ENCODE measurements at regions not wholly inside any gene's neighbourhood (a gene's known extent, or its start where the extent isn't known, plus 50 kb on each side); places are given as distances from the start of the nearest gene placed in this dataset.

GRCh38 chr12:88409257-88409656, 171.0 kb downstream of the KITLG start:
- no peak overlapping the region for H3K9ac ChIP-seq (ENCODE audit: low read depth in 1 of 2, low read length in 2 of 2)
- H3K36me3 ChIP-seq (ENCODE audit: control insufficient read depth in 2 of 2, insufficient read depth in 2 of 2, low read length in 2 of 2): no peaks in the 10 kb centered on the region
- no peaks in the 10 kb centered on the region for H3K4me1 ChIP-seq (ENCODE audit: control insufficient read depth in 2 of 2, insufficient read depth in 2 of 2, low read length in 2 of 2)
- H3K9me3 ChIP-seq (ENCODE audit: control insufficient read depth in 2 of 2, low read length in 2 of 2): no peaks in the 10 kb centered on the region
- H3K27me3 ChIP-seq (ENCODE audit: control insufficient read depth in 2 of 2, insufficient read depth in 2 of 2, low read length in 2 of 2): no peaks in the 10 kb centered on the region
- H3K27ac ChIP-seq (ENCODE audit: low read depth in 2 of 2, low read length in 2 of 2): no peak overlapping the region
- no peak overlapping the region for H3K4me3 ChIP-seq (ENCODE audit: low read length in 2 of 2)

- H3K9ac ChIP-seq (ENCODE audit: low read depth in 1 of 2, low read length in 2 of 2): no peak overlapping the region
- no peaks in the 10 kb centered on the region for H3K27me3 ChIP-seq (ENCODE audit: control insufficient read depth in 2 of 2, insufficient read depth in 2 of 2, low read length in 2 of 2)
- H3K27ac ChIP-seq (ENCODE audit: low read depth in 2 of 2, low read length in 2 of 2): no peak overlapping the region
Observed at GRCh38 chr12:88411689-88412088, 168.6 kb downstream of the KITLG start.

DNA sequence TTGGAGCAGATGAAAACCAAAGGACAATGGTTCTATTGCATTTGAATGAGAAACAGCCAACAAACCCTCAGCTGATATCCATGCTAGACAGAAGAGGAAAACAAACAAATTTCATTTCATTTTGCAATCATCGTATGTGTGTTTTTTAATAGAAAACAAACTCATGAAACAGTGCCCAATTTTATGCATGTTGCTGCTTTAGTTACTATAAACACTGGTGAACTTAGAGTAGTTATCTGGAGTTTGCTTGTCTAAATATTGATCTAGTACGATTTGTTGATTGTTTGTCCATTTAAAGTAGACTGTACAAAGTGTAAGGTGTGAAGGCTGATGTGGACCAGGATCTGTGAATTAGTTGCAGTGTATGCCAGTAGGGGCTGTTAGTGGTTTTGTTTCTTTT, 166.6 kb downstream of the KITLG start:
- no peaks in the 10 kb centered on the region for H3K9me3 ChIP-seq (ENCODE audit: control insufficient read depth in 2 of 2, low read length in 2 of 2)
- H3K27ac ChIP-seq (ENCODE audit: low read depth in 2 of 2, low read length in 2 of 2): no peak overlapping the region
- H3K9ac ChIP-seq (ENCODE audit: low read depth in 1 of 2, low read length in 2 of 2): no peak overlapping the region
- H3K4me1 ChIP-seq (ENCODE audit: control insufficient read depth in 2 of 2, insufficient read depth in 2 of 2, low read length in 2 of 2): no peaks in the 10 kb centered on the region
- no peak overlapping the region for H3K4me3 ChIP-seq (ENCODE audit: low read length in 2 of 2)
- no peaks in the 10 kb centered on the region for H3K27me3 ChIP-seq (ENCODE audit: control insufficient read depth in 2 of 2, insufficient read depth in 2 of 2, low read length in 2 of 2)
- no peaks in the 10 kb centered on the region for H3K36me3 ChIP-seq (ENCODE audit: control insufficient read depth in 2 of 2, insufficient read depth in 2 of 2, low read length in 2 of 2)

More at GRCh38 chr12:88411689-88412088, 168.6 kb downstream of the KITLG start:
- Histone ChIP-seq H3K36me3 (ENCODE audit: control insufficient read depth in 2 of 2, insufficient read depth in 2 of 2, low read length in 2 of 2) (no peaks in the 10 kb centered on the region), H3K4me1 (ENCODE audit: control insufficient read depth in 2 of 2, insufficient read depth in 2 of 2, low read length in 2 of 2) (no peaks in the 10 kb centered on the region), H3K9me3 (ENCODE audit: control insufficient read depth in 2 of 2, low read length in 2 of 2) (no peaks in the 10 kb centered on the region), H3K4me3 (ENCODE audit: low read length in 2 of 2) (no peak overlapping the region)

DNA sequence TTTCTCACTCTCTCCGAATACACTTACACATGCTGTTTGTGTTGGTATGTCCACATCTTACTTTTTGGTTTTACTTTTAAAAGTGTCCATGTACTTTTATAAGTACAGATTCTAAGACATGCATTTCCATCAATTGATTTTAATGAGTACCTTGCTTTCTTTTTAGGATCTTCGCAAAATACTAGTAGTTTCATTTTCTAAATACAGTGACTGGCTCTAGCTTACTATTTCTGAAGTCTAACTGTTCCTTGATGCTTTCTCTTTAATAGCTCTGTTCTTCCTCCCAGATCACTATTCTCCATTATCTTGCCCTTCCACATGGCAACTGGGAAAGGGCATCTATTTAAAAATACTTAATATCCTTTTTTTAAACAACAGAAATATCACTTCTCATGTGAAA, 164.1 kb downstream of the KITLG start:
- H3K27me3 ChIP-seq (ENCODE audit: control insufficient read depth in 2 of 2, insufficient read depth in 2 of 2, low read length in 2 of 2): no peaks in the 10 kb centered on the region
- no peaks in the 10 kb centered on the region for H3K36me3 ChIP-seq (ENCODE audit: control insufficient read depth in 2 of 2, insufficient read depth in 2 of 2, low read length in 2 of 2)
- no peaks in the 10 kb centered on the region for H3K9me3 ChIP-seq (ENCODE audit: control insufficient read depth in 2 of 2, low read length in 2 of 2)
- no peak overlapping the region for H3K27ac ChIP-seq (ENCODE audit: low read depth in 2 of 2, low read length in 2 of 2)
- H3K9ac ChIP-seq (ENCODE audit: low read depth in 1 of 2, low read length in 2 of 2): no peak overlapping the region
- H3K4me1 ChIP-seq (ENCODE audit: control insufficient read depth in 2 of 2, insufficient read depth in 2 of 2, low read length in 2 of 2): no peaks in the 10 kb centered on the region
- H3K4me3 ChIP-seq (ENCODE audit: low read length in 2 of 2): peak overlapping the region in 1 of 2 donors; percentile 13

GRCh38 chr12:88416786-88417185, 163.5 kb downstream of the KITLG start:
- Histone ChIP-seq H3K9me3 (ENCODE audit: control insufficient read depth in 2 of 2, low read length in 2 of 2) (no peaks in the 10 kb centered on the region), H3K9ac (ENCODE audit: low read depth in 1 of 2, low read length in 2 of 2) (no peak overlapping the region), H3K27ac (ENCODE audit: low read depth in 2 of 2, low read length in 2 of 2) (no peak overlapping the region), H3K36me3 (ENCODE audit: control insufficient read depth in 2 of 2, insufficient read depth in 2 of 2, low read length in 2 of 2) (no peaks in the 10 kb centered on the region), H3K27me3 (ENCODE audit: control insufficient read depth in 2 of 2, insufficient read depth in 2 of 2, low read length in 2 of 2) (no peaks in the 10 kb centered on the region), H3K4me1 (ENCODE audit: control insufficient read depth in 2 of 2, insufficient read depth in 2 of 2, low read length in 2 of 2) (no peaks in the 10 kb centered on the region), H3K4me3 (ENCODE audit: low read length in 2 of 2) (no peak overlapping the region)

DNA sequence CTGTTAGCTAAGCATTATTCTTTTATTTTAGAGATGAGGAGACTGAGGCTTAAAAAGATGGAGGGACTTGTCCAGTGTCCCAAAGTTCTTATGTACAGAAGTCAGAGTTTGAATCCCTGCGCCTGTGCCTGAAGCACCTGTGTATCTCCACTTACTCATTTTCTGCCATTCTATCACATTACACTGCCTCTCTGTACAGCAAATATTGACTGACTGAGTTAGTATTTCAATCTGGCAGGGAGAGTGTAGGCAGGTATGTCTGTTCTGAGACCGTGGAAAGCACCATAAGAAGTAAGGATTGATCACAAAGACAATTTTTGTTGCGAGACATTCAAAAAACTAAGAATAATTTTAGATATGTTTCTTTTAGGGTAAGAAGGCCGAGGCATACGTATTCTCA, 162.7 kb downstream of the KITLG start:
- H3K27ac ChIP-seq (ENCODE audit: low read depth in 2 of 2, low read length in 2 of 2): no peak overlapping the region
- no peaks in the 10 kb centered on the region for H3K9me3 ChIP-seq (ENCODE audit: control insufficient read depth in 2 of 2, low read length in 2 of 2)
- no peaks in the 10 kb centered on the region for H3K36me3 ChIP-seq (ENCODE audit: control insufficient read depth in 2 of 2, insufficient read depth in 2 of 2, low read length in 2 of 2)
- no peak overlapping the region for H3K9ac ChIP-seq (ENCODE audit: low read depth in 1 of 2, low read length in 2 of 2)
- H3K27me3 ChIP-seq (ENCODE audit: control insufficient read depth in 2 of 2, insufficient read depth in 2 of 2, low read length in 2 of 2): no peaks in the 10 kb centered on the region
- no peaks in the 10 kb centered on the region for H3K4me1 ChIP-seq (ENCODE audit: control insufficient read depth in 2 of 2, insufficient read depth in 2 of 2, low read length in 2 of 2)
- no peak overlapping the region for H3K4me3 ChIP-seq (ENCODE audit: low read length in 2 of 2)

DNA sequence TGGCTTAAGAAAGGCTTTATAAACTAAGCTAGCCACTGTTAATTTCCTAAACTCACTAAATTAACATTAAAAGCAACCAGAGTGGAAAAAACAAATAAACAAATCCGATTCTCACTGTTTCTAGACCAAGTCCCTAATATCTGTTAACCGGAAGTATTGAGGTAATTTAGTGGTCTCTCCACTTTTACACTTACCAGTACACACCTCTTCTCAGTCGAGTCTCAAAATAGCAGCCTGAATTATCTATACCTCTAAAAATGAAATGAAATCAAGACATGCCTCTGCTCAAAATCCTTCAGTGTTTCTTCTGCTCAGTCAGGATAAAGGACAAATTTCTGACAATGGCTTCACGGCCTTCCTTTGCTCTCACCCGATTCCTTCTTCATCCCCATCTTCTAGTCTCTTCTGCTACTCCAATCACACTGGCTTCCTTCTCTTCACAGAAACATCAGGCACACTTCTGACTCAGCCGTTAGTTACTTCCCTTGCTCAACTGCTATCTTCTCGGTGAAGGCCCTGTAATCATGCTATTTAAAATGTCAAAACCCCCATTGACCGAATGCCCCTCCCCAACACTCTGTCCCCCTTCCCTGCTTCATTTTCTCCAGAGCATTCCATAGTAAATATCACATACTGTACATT, 161.3 kb downstream of the KITLG start:
- Histone ChIP-seq H3K4me1 (ENCODE audit: control insufficient read depth in 2 of 2, insufficient read depth in 2 of 2, low read length in 2 of 2) (no peaks in the 10 kb centered on the region), H3K9me3 (ENCODE audit: control insufficient read depth in 2 of 2, low read length in 2 of 2) (no peaks in the 10 kb centered on the region), H3K4me3 (ENCODE audit: low read length in 2 of 2) (no peak overlapping the region), H3K27ac (ENCODE audit: low read depth in 2 of 2, low read length in 2 of 2) (no peak overlapping the region), H3K27me3 (ENCODE audit: control insufficient read depth in 2 of 2, insufficient read depth in 2 of 2, low read length in 2 of 2) (no peaks in the 10 kb centered on the region), H3K36me3 (ENCODE audit: control insufficient read depth in 2 of 2, insufficient read depth in 2 of 2, low read length in 2 of 2) (no peaks in the 10 kb centered on the region), H3K9ac (ENCODE audit: low read depth in 1 of 2, low read length in 2 of 2) (no peak overlapping the region)

DNA sequence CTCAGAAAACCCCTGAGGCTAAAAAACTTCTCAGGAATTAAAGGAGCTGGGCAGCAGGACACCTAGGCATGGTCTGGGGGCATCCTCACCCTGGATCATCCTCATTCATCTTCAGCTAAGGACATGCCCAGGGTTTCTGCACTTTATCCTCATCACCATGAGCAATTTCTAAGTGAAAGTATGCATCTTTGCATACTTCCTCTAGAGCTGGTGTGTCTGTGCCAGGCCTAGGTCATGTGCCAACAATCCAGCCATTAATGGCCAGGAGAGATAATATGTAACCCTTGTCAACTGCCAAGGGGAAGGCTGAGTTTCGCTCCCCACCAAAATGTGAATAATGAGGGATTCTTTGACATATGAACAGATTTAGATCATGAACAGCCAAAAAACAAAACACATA, 160.5 kb downstream of the KITLG start:
- Histone ChIP-seq H3K9ac (ENCODE audit: low read depth in 1 of 2, low read length in 2 of 2) (no peak overlapping the region), H3K27me3 (ENCODE audit: control insufficient read depth in 2 of 2, insufficient read depth in 2 of 2, low read length in 2 of 2) (no peaks in the 10 kb centered on the region), H3K9me3 (ENCODE audit: control insufficient read depth in 2 of 2, low read length in 2 of 2) (no peaks in the 10 kb centered on the region), H3K27ac (ENCODE audit: low read depth in 2 of 2, low read length in 2 of 2) (no peak overlapping the region), H3K36me3 (ENCODE audit: control insufficient read depth in 2 of 2, insufficient read depth in 2 of 2, low read length in 2 of 2) (no peaks in the 10 kb centered on the region), H3K4me1 (ENCODE audit: control insufficient read depth in 2 of 2, insufficient read depth in 2 of 2, low read length in 2 of 2) (no peaks in the 10 kb centered on the region), H3K4me3 (ENCODE audit: low read length in 2 of 2) (no peak overlapping the region)

GRCh38 chr12:88420457-88420856, 159.8 kb downstream of the KITLG start:
- H3K9me3 ChIP-seq (ENCODE audit: control insufficient read depth in 2 of 2, low read length in 2 of 2): no peaks in the 10 kb centered on the region
- H3K27me3 ChIP-seq (ENCODE audit: control insufficient read depth in 2 of 2, insufficient read depth in 2 of 2, low read length in 2 of 2): no peaks in the 10 kb centered on the region
- no peak overlapping the region for H3K9ac ChIP-seq (ENCODE audit: low read depth in 1 of 2, low read length in 2 of 2)
- no peaks in the 10 kb centered on the region for H3K4me1 ChIP-seq (ENCODE audit: control insufficient read depth in 2 of 2, insufficient read depth in 2 of 2, low read length in 2 of 2)
- H3K4me3 ChIP-seq (ENCODE audit: low read length in 2 of 2): no peak overlapping the region
- H3K27ac ChIP-seq (ENCODE audit: low read depth in 2 of 2, low read length in 2 of 2): no peak overlapping the region
- no peaks in the 10 kb centered on the region for H3K36me3 ChIP-seq (ENCODE audit: control insufficient read depth in 2 of 2, insufficient read depth in 2 of 2, low read length in 2 of 2)

- Histone ChIP-seq H3K27me3 (ENCODE audit: control insufficient read depth in 2 of 2, insufficient read depth in 2 of 2, low read length in 2 of 2) (no peaks in the 10 kb centered on the region), H3K27ac (ENCODE audit: low read depth in 2 of 2, low read length in 2 of 2) (no peak overlapping the region), H3K9ac (ENCODE audit: low read depth in 1 of 2, low read length in 2 of 2) (no peak overlapping the region), H3K4me1 (ENCODE audit: control insufficient read depth in 2 of 2, insufficient read depth in 2 of 2, low read length in 2 of 2) (no peaks in the 10 kb centered on the region), H3K36me3 (ENCODE audit: control insufficient read depth in 2 of 2, insufficient read depth in 2 of 2, low read length in 2 of 2) (no peaks in the 10 kb centered on the region), H3K4me3 (ENCODE audit: low read length in 2 of 2) (no peak overlapping the region), H3K9me3 (ENCODE audit: control insufficient read depth in 2 of 2, low read length in 2 of 2) (no peaks in the 10 kb centered on the region)
Observed at GRCh38 chr12:88424791-88425730, 155.2 kb downstream of the KITLG start.

Measured in mucosa of rectum (tissue), 2 donors.